ENCODE measurements at regions not wholly inside any gene's neighbourhood (a gene's known extent, or its start where the extent isn't known, plus 50 kb on each side); places are given as distances from the start of the nearest gene placed in this dataset.

GRCh38 chr4:15130441-15130840, 128.2 kb downstream of the CPEB2 start:
- no peak for DNase-seq (ENCODE audit: low read depth in 3 of 3, low spot score in 1 of 3)

- no peak for DNase-seq (ENCODE audit: low read depth in 3 of 3, low spot score in 1 of 3)
Measured at GRCh38 chr4:15131551-15131950, 129.3 kb downstream of the CPEB2 start.

- no peak for DNase-seq (ENCODE audit: low read depth in 3 of 3, low spot score in 1 of 3)
Measured at GRCh38 chr4:15132739-15133138, 130.5 kb downstream of the CPEB2 start.

- DNase-seq (ENCODE audit: low read depth in 3 of 3, low spot score in 1 of 3), result no peak
Measured at GRCh38 chr4:15139599-15139998, 137.3 kb downstream of the CPEB2 start.

- DNase-seq (ENCODE audit: low read depth in 3 of 3, low spot score in 1 of 3), result no peak
Measured at GRCh38 chr4:15142201-15142600, 139.9 kb downstream of the CPEB2 start.

GRCh38 chr4:15143551-15143950, 141.3 kb downstream of the CPEB2 start:
- no peak for DNase-seq (ENCODE audit: low read depth in 3 of 3, low spot score in 1 of 3)

- no peak for DNase-seq (ENCODE audit: low read depth in 3 of 3, low spot score in 1 of 3)
Measured at GRCh38 chr4:15144249-15144966, 142.1 kb downstream of the CPEB2 start.

- DNase-seq (ENCODE audit: low read depth in 3 of 3, low spot score in 1 of 3), result no peak
Measured at GRCh38 chr4:15144967-15145295, 142.7 kb downstream of the CPEB2 start.

GRCh38 chr4:15145709-15146108, 143.4 kb downstream of the CPEB2 start:
- DNase-seq (ENCODE audit: low read depth in 3 of 3, low spot score in 1 of 3), result no peak

GRCh38 chr4:15147714-15148113, 145.4 kb downstream of the CPEB2 start:
- DNase-seq (ENCODE audit: low read depth in 3 of 3, low spot score in 1 of 3), result no peak

GRCh38 chr4:15148199-15148598, 145.9 kb downstream of the CPEB2 start:
- DNase-seq (ENCODE audit: low read depth in 3 of 3, low spot score in 1 of 3), result no peak

GRCh38 chr4:15148691-15149090, 146.4 kb downstream of the CPEB2 start:
- no peak for DNase-seq (ENCODE audit: low read depth in 3 of 3, low spot score in 1 of 3)

- no peak for DNase-seq (ENCODE audit: low read depth in 3 of 3, low spot score in 1 of 3)
Measured at GRCh38 chr4:15149234-15149838, 147.1 kb downstream of the CPEB2 start.

GRCh38 chr4:15149839-15150592, 147.7 kb downstream of the CPEB2 start:
- no peak for DNase-seq (ENCODE audit: low read depth in 3 of 3, low spot score in 1 of 3)

GRCh38 chr4:15150631-15151030, 148.3 kb downstream of the CPEB2 start:
- DNase-seq (ENCODE audit: low read depth in 3 of 3, low spot score in 1 of 3), result no peak

GRCh38 chr4:15151033-15151432, 148.8 kb downstream of the CPEB2 start:
- no peak for DNase-seq (ENCODE audit: low read depth in 3 of 3, low spot score in 1 of 3)

- no peak for DNase-seq (ENCODE audit: low read depth in 3 of 3, low spot score in 1 of 3)
Measured at GRCh38 chr4:15153662-15154061, 151.4 kb downstream of the CPEB2 start.

- no peak for DNase-seq (ENCODE audit: low read depth in 3 of 3, low spot score in 1 of 3)
Measured at GRCh38 chr4:15158406-15159091, 156.3 kb downstream of the CPEB2 start.

GRCh38 chr4:15159477-15160019, 157.3 kb downstream of the CPEB2 start:
- no peak for DNase-seq (ENCODE audit: low read depth in 3 of 3, low spot score in 1 of 3)

GRCh38 chr4:15161439-15161838, 159.2 kb downstream of the CPEB2 start:
- DNase-seq (ENCODE audit: low read depth in 3 of 3, low spot score in 1 of 3), result no peak

GRCh38 chr4:15162046-15162445, 159.8 kb downstream of the CPEB2 start:
- no peak for DNase-seq (ENCODE audit: low read depth in 3 of 3, low spot score in 1 of 3)
